Heart left ventricle (tissue), 16 donors: ENCODE measurements at regions not wholly inside any gene's neighbourhood (a gene's known extent, or its start where the extent isn't known, plus 50 kb on each side); places are given as distances from the start of the nearest gene placed in this dataset.

Experiments
- ATAC-seq, 4 donors: fragments of 200-7000 bp; cut with Tn5 transposase; one replicate each; pipeline ENCODE4 v1.9.1; 2020 to 2022; ENCODE audit warnings: moderate library complexity in 4 of 4, mild to moderate bottlenecking in 3 of 4, moderate number of reproducible peaks in 1 of 4
- DNase-seq, 5 donors: peaks; one replicate each; pipeline ENCODE4 v3.0.0-alpha.2; 2020
- H3K27ac ChIP-seq, 12 donors: fragments of 200-600 bp; sonication (generic) in 4 of 12; one replicate each; pipeline versions ENCODE4 v1.5.0 to v1.8.0; 2016 to 2022; ENCODE audit warnings: mild to moderate bottlenecking in 2 of 12
- H3K27me3 ChIP-seq, 9 donors: fragments of 200-600 bp; sonication (generic) in 2 of 9; one replicate each; pipeline versions ENCODE4 v1.5.1 to v1.8.0; 2016 to 2022; ENCODE audit warnings: mild to moderate bottlenecking in 3 of 9
- H3K36me3 ChIP-seq, 9 donors: fragments of 200-600 bp; sonication (generic) in 2 of 9; one replicate each; pipeline versions ENCODE4 v1.5.0 to v1.8.0; 2018 to 2022; ENCODE audit warnings: mild to moderate bottlenecking in 2 of 9
- H3K4me1 ChIP-seq, 12 donors: fragments of 200-600 bp; sonication (generic) in 4 of 12; one replicate each; pipeline versions ENCODE4 v1.5.0 to v1.8.0; 2016 to 2022; ENCODE audit warnings: mild to moderate bottlenecking in 3 of 12
- H3K4me3 ChIP-seq, 12 donors: fragments of 200-600 bp; sonication (generic) in 4 of 12; one replicate each; pipeline versions ENCODE4 v1.5.0 to v1.8.0; 2017 to 2022; ENCODE audit warnings: mild to moderate bottlenecking in 9 of 12, moderate library complexity in 4 of 12
- H3K9me3 ChIP-seq, 12 donors: fragments of 200-600 bp; sonication (generic) in 4 of 12; one replicate each; pipeline versions ENCODE4 v1.5.0 to v1.8.0; 2016 to 2022; ENCODE audit warnings: mild to moderate bottlenecking in 1 of 12
- CTCF ChIP-seq, 12 donors: fragments of 200-600 bp; sonication (generic) in 4 of 12; IDR thresholded peaks; one replicate each; pipeline versions ENCODE4 v1.5.0 to v1.8.0; 2018 to 2022; ENCODE audit warnings: antibody characterized with exemption in 12 of 12, mild to moderate bottlenecking in 5 of 12
- POLR2A ChIP-seq, 2 donors: fragments of 450-650 bp; IDR thresholded peaks; one replicate each; pipeline ENCODE4 v1.6.1; 2017; ENCODE audit warnings: antibody characterized with exemption in 2 of 2, mild to moderate bottlenecking in 2 of 2, moderate library complexity in 2 of 2
- WGBS, 4 donors: extraction: QIAGEN DNeasy Blood & Tissue Kit in 2 of 4; methylation state at CpG; one replicate each; pipeline versions ENCODE4 v1.1.5 to v1.1.7; 2013 to 2018; 5-methylcytosine and 5-hydroxymethylcytosine counted together
- intact Hi-C, 10 donors: fragments of 100-400 bp; cut with DNase I; formaldehyde crosslinking; loops; one replicate each; pipeline versions ENCODE4 v1.11.1 to v1.14.2; 2022
- donor health status: ischemic (EF 13 %, LVEDD 7.1; RV severe dilation, severe dysfunction).
- donor health status: healthy with polysubstance abuse.
- donor health status: DM: no; HTN: yes; CAD: no.
- donor health status: DM: no; HTN: no; CAD: no.
- donor health status: ischemic (EF 25% LVEDD 6.9; RV normal size, moderate dysfunction).
- donor health status: ischemic (EF 25% LVEDD 5.7; RV mildly dilated, moderate dysfunction).
- donor health status: healthy.
- donor health status: DM: yes; HTN: yes; CAD: no.
- donor health status: ischemic (EF 35%, LVEDD 5.7; RV mildly dilated, moderate dysfunction).
- donor health status: nonischemic (EF 11% LVEDD 7.7; RV severe dilation, severe dysfunction).
- donor health status: DM: yes; HTN: yes; CAD: no.
- donor health status: PGD.
- donor health status: ischemic (EF 29% LVEDD 5.4; RV normal size, mild dysfunction).
- donor health status: nonischemic (EF 23%, LVEDD 6.1; RV moderate dilation, normal function).

GRCh38 chr14:101197595-101198397, 294.3 kb upstream of the RTL1 start:
- Histone ChIP-seq H3K36me3 (no peaks in the 10 kb centered on the region), H3K4me1 (no peaks in the 10 kb centered on the region), H3K27ac (no peak overlapping the region), H3K4me3 (no peak overlapping the region), H3K27me3 (peaks cover 0 to 14% (median 0%) of the 10 kb centered on the region in 9 donors), H3K9me3 (no peaks in the 10 kb centered on the region)
- 81 to 89% (median 84%) methylated on average over 15 to 18 of the region's 18 CpGs for WGBS, 4 donors
- no peak for ATAC-seq
- DNase-seq = no peak
- intact Hi-C loops = no loop called here
- TF ChIP-seq CTCF (IDR thresholded peaks at IDR 0.05) (no peak), POLR2A (IDR thresholded peaks at IDR 0.05) (no peak)

- Histone ChIP-seq H3K4me1 (no peaks in the 10 kb centered on the region), H3K4me3 (no peak overlapping the region), H3K27me3 (peaks cover 0 to 14% (median 0%) of the 10 kb centered on the region in 9 donors), H3K9me3 (peaks cover 0 to 7% (median 0%) of the 10 kb centered on the region in 12 donors), H3K27ac (no peak overlapping the region), H3K36me3 (no peaks in the 10 kb centered on the region)
- ATAC-seq (no peak), DNase-seq (peak in 1 of 5 donors; percentile 12)
- WGBS, 4 donors = 84 to 86% (median 86%) methylated on average over 16 of the region's 16 CpGs
- TF ChIP-seq POLR2A (IDR thresholded peaks at IDR 0.05) (no peak), CTCF (IDR thresholded peaks at IDR 0.05) (no peak)
- intact Hi-C loops = no loop called here
Measured at GRCh38 chr14:101198398-101199027, 295.0 kb upstream of the RTL1 start.

- intact Hi-C loops = no loop called here
- ATAC-seq (no peak), DNase-seq (peak in 1 of 5 donors; percentile 11)
- H3K27me3 ChIP-seq = peaks cover 0 to 8% (median 0%) of the 10 kb centered on the region in 9 donors
- no peak overlapping the region for H3K27ac ChIP-seq
- H3K4me1 ChIP-seq = no peaks in the 10 kb centered on the region
- 80 to 87% (median 81%) methylated on average over 16 to 17 of the region's 17 CpGs for whole genome bisulfite sequencing, 4 donors
- no peaks in the 10 kb centered on the region for H3K36me3 ChIP-seq
- no peak overlapping the region for H3K4me3 ChIP-seq
- no peak for TF ChIP-seq POLR2A (IDR thresholded peaks at IDR 0.05)
- no peak for TF ChIP-seq CTCF (IDR thresholded peaks at IDR 0.05)
- peaks cover 0 to 13% (median 0%) of the 10 kb centered on the region in 12 donors for H3K9me3 ChIP-seq
Measured at GRCh38 chr14:101199028-101199770, 295.7 kb upstream of the RTL1 start.
